KMS-11 (cell line): ENCODE measurements at regions not wholly inside any gene's neighbourhood (a gene's known extent, or its start where the extent isn't known, plus 50 kb on each side); places are given as distances from the start of the nearest gene placed in this dataset.
"Not testable (repeated sequence)": the region's sequence is repeated elsewhere in the genome, so short reads cannot be mapped to it uniquely, and the experiment has no call there.

Source experiments
- H2AFZ ChIP-seq: fragments of 200-600 bp; sonication (generic); 2 replicates; pipeline ENCODE4 v1.6.1; 2016; ENCODE audit warnings: antibody characterized with exemption, mixed run types, low read depth
- H3K27ac ChIP-seq: fragments of 200-600 bp; sonication (generic); 2 replicates; pipeline ENCODE4 v1.6.1; 2016; ENCODE audit warnings: mild to moderate bottlenecking, mixed run types
- H3K27me3 ChIP-seq: fragments of 200-600 bp; sonication (generic); 2 replicates; pipeline ENCODE4 v1.6.1; 2017; ENCODE audit warnings: mild to moderate bottlenecking, low read depth, mixed run types, moderate library complexity; ENCODE audit not compliant: insufficient read depth
- H3K36me3 ChIP-seq: fragments of 200-600 bp; sonication (generic); 2 replicates; pipeline ENCODE4 v1.6.1; 2017; ENCODE audit warnings: mild to moderate bottlenecking, mixed run types; ENCODE audit not compliant: insufficient read depth
- H3K4me1 ChIP-seq: fragments of 200-600 bp; sonication (generic); 2 replicates; pipeline ENCODE4 v1.6.1; 2016; ENCODE audit warnings: mild to moderate bottlenecking, low read depth, mixed run types; ENCODE audit not compliant: poor library complexity, severe bottlenecking
- H3K4me2 ChIP-seq: fragments of 200-600 bp; sonication (generic); 2 replicates; pipeline ENCODE4 v1.7.0; 2016; ENCODE audit warnings: mild to moderate bottlenecking, mixed run types
- H3K4me3 ChIP-seq: fragments of 200-600 bp; sonication (generic); IDR thresholded peaks from 2 replicates; pipeline ENCODE4 v1.6.1; 2017; ENCODE audit warnings: low read depth, low read length, mixed read lengths; ENCODE audit not compliant: insufficient read depth
- H3K79me2 ChIP-seq: fragments of 200-600 bp; sonication (generic); 2 replicates; pipeline ENCODE4 v1.6.1; 2016; ENCODE audit warnings: low read depth, mixed run types; ENCODE audit not compliant: insufficient read depth
- H3K9ac ChIP-seq: fragments of 200-600 bp; sonication (generic); 2 replicates; pipeline ENCODE4 v1.6.1; 2016; ENCODE audit warnings: mild to moderate bottlenecking, mixed run types
- H4K20me1 ChIP-seq: fragments of 200-600 bp; sonication (generic); 2 replicates; pipeline ENCODE4 v1.6.1; 2016; ENCODE audit warnings: mild to moderate bottlenecking, mixed run types; ENCODE audit not compliant: insufficient read depth
- TF ChIP-seq, protein P1 (sequence below): fragments of 200-600 bp; sonication (generic); conservative IDR thresholded peaks from 2 replicates; pipeline ENCODE4 v1.6.1; 2017; ENCODE audit warnings: low read depth, mild to moderate bottlenecking, antibody characterized with exemption, low read length, moderate library complexity, mixed read lengths

- Histone ChIP-seq H3K27me3 (no peaks in the 10 kb centered on the region), H3K79me2 (no peaks in the 10 kb centered on the region), H3K4me3 (no peak overlapping the region), H3K27ac (no peak overlapping the region), H3K9ac (no peak overlapping the region), H3K4me1 (no peaks in the 10 kb centered on the region), H2AFZ (no peak overlapping the region), H3K4me2 (no peak overlapping the region), H3K36me3 (no peaks in the 10 kb centered on the region), H4K20me1 (no peaks in the 10 kb centered on the region)
- TF ChIP-seq, protein P1, sequence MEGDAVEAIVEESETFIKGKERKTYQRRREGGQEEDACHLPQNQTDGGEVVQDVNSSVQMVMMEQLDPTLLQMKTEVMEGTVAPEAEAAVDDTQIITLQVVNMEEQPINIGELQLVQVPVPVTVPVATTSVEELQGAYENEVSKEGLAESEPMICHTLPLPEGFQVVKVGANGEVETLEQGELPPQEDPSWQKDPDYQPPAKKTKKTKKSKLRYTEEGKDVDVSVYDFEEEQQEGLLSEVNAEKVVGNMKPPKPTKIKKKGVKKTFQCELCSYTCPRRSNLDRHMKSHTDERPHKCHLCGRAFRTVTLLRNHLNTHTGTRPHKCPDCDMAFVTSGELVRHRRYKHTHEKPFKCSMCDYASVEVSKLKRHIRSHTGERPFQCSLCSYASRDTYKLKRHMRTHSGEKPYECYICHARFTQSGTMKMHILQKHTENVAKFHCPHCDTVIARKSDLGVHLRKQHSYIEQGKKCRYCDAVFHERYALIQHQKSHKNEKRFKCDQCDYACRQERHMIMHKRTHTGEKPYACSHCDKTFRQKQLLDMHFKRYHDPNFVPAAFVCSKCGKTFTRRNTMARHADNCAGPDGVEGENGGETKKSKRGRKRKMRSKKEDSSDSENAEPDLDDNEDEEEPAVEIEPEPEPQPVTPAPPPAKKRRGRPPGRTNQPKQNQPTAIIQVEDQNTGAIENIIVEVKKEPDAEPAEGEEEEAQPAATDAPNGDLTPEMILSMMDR: no peak
Measured at GRCh38 chr10:45111509-45111908, 110.8 kb downstream of the ZNF22 start.

- not testable (repeated sequence) for H3K27ac ChIP-seq, H3K4me2 ChIP-seq, H3K27me3 ChIP-seq
Measured at GRCh38 chr10:45117940-45118339, 117.2 kb downstream of the ZNF22 start.

DNA sequence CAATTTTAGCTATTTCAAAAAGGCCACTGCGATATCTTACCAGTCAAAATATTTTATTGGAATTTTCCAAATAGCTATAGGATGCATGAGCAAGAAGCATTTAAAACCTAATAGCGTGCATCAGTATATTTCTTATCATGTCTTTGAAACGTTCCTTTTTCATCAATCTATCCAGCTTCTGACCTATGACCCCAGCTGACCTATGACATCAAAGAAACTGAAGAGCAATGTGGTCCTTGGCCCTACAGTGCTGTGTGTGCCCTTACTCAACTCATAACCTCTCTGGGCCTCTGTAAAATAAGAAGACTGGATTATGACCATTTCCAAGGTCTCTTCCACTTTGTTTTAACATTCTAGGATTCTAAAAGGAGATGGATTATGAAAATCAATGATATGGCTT, 118.2 kb downstream of the ZNF22 start:
- H3K27me3 ChIP-seq: no peaks in the 10 kb centered on the region
- no peaks in the 10 kb centered on the region for H3K36me3 ChIP-seq
- no peaks in the 10 kb centered on the region for H3K79me2 ChIP-seq
- H4K20me1 ChIP-seq: no peaks in the 10 kb centered on the region
- H2AFZ ChIP-seq: no peak overlapping the region
- H3K4me2 ChIP-seq: no peak overlapping the region
- H3K4me1 ChIP-seq: no peaks in the 10 kb centered on the region
- H3K4me3 ChIP-seq: no peak overlapping the region
- H3K27ac ChIP-seq: no peak overlapping the region
- TF ChIP-seq, protein P1: no peak
- no peak overlapping the region for H3K9ac ChIP-seq

More at GRCh38 chr10:45117940-45118339, 117.2 kb downstream of the ZNF22 start:
- not testable (repeated sequence) for H3K9ac ChIP-seq, H4K20me1 ChIP-seq, H3K4me1 ChIP-seq, H2AFZ ChIP-seq, H3K79me2 ChIP-seq, H3K4me3 ChIP-seq, H3K36me3 ChIP-seq

DNA sequence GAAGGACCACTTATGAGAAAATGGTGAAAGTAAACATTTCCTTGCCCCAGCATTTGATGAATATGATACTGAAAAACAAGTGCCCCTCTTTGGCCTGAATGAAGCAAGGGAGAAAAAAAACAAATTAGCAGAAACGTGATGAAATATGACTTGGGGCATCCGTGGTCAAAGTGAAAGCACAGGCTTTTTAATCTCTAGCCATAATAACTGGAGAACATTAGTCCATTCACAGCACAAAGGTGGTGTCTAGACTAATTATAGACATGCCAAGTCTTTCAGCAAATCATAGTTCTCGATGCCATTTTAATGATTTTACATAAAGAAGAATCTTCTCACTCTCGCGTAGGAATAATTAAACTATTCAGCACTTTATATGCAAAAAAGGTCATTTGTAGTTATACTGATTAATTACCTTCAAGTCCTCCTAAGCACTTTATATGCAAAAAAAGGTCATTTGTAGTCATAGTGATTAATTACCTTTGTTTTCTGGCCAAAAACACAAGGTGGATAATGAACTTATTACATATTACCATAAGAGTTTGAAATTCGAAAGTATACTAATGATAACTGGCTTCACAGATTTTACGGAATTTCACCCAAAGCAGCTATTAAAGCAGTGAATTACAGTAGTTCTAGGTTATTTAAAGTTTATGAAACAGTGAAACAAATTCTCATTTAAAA, 121.6 kb downstream of the ZNF22 start:
- H3K79me2 ChIP-seq, H2AFZ ChIP-seq, H3K27ac ChIP-seq, H3K4me1 ChIP-seq, H3K9ac ChIP-seq, H4K20me1 ChIP-seq, H3K4me3 ChIP-seq, H3K4me2 ChIP-seq, H3K27me3 ChIP-seq, H3K36me3 ChIP-seq: not testable (repeated sequence)

DNA sequence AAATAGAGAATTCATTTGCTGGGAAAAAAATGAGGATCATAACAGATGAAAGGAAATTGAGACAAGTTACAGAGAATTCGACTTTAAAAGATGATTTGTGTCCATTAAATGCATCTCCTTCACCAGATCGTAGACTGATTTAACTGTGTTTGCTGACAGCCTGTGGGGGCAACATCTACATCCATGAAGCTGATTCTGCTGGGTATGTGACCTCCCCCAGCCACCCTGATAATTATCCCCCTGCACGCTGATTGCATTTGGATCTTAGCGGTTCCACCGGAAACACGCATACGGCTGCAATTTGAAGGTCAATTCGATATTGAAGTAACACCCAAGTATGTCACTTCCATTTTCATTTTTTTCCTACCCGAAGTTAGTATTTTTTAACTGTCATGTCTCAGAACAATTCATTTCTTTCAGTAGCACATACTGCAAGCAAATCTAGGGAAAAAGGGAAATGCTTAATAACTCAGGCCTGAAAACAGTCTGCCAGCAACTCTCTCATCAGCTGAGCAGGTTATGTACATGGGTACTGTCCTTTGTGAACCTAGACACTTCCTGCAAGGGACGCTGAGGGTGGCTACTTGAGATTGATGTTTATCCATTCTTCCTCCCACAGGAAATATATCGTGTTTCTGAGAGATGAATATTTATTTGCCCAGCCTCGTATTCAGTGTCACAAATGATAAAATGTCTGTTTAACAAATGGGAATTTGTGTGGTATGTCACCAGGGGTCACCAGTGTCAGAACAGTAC, 134.9 kb downstream of the ZNF22 start:
- TF ChIP-seq, protein P1: no peak
- H3K4me1 ChIP-seq: no peaks in the 10 kb centered on the region
- H3K27me3 ChIP-seq: no peaks in the 10 kb centered on the region
- H4K20me1 ChIP-seq: no peaks in the 10 kb centered on the region
- no peak overlapping the region for H3K27ac ChIP-seq
- no peak overlapping the region for H3K4me2 ChIP-seq
- no peak overlapping the region for H3K9ac ChIP-seq
- H3K4me3 ChIP-seq: no peak overlapping the region
- no peaks in the 10 kb centered on the region for H3K79me2 ChIP-seq
- no peak overlapping the region for H2AFZ ChIP-seq
- no peaks in the 10 kb centered on the region for H3K36me3 ChIP-seq
